NT2/D1 (cell line): ENCODE measurements at regions not wholly inside any gene's neighbourhood (a gene's known extent, or its start where the extent isn't known, plus 50 kb on each side); places are given as distances from the start of the nearest gene placed in this dataset.

ENCODE experiments used
- SUZ12 ChIP-seq: IDR thresholded peaks from 2 replicates; pipeline ENCODE4 v1.6.1; 2011; ENCODE audit not compliant: insufficient read length, insufficient read depth; ENCODE audit errors: extremely low read depth
- YY1 ChIP-seq: IDR thresholded peaks from 2 replicates; pipeline ENCODE4 v1.6.1; 2011; ENCODE audit not compliant: insufficient read length, insufficient read depth
- ZNF274 ChIP-seq: IDR thresholded peaks from 2 replicates; pipeline ENCODE4 v1.6.1; 2011; ENCODE audit warnings: mild to moderate bottlenecking, low read depth, low read length

DNA sequence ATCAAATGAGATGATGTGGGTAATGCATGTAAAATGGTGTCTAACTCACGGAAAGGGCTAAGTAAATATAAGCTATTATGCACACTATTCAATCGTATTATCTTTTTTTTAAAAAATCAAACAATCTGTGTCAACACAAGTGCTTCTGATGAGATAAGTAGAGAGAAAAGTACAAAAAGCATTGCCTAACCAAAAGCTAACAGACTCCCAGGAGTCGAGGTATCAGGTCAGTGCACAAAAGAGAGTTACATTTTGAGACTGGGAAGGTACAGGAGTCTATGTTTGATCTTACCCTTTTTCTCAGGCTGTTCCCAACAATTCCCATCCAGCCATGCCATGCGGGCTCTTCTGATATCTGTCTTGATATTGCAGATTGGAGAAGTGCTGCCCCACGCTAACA is 203.3 kb upstream of the ZIC3 start:
- TF ChIP-seq ZNF274 (no peak), YY1 (no peak), SUZ12 (no peak)
